PC-3 (cell line): ENCODE measurements at regions not wholly inside any gene's neighbourhood (a gene's known extent, or its start where the extent isn't known, plus 50 kb on each side); places are given as distances from the start of the nearest gene placed in this dataset.

ENCODE experiments used
- EZH2 ChIP-seq: fragments of 300-600 bp; sonication (generic); IDR thresholded peaks from one replicate; pipeline ENCODE4 v1.6.1; 2017; ENCODE audit warnings: antibody characterized with exemption, mild to moderate bottlenecking, low read length; ENCODE audit not compliant: unreplicated experiment
- EZH2phosphoT487 ChIP-seq: fragments of 300-600 bp; sonication (generic); IDR thresholded peaks from 2 replicates; pipeline ENCODE4 v1.6.1; 2018; ENCODE audit warnings: mild to moderate bottlenecking, antibody characterized with exemption, low read length, borderline replicate concordance
- TF ChIP-seq, protein P1 (sequence below): fragments of 300-600 bp; sonication (generic); conservative IDR thresholded peaks from 2 replicates; pipeline ENCODE4 v1.5.1; 2017; ENCODE audit warnings: antibody characterized with exemption, low read depth, mild to moderate bottlenecking, low read length

DNA sequence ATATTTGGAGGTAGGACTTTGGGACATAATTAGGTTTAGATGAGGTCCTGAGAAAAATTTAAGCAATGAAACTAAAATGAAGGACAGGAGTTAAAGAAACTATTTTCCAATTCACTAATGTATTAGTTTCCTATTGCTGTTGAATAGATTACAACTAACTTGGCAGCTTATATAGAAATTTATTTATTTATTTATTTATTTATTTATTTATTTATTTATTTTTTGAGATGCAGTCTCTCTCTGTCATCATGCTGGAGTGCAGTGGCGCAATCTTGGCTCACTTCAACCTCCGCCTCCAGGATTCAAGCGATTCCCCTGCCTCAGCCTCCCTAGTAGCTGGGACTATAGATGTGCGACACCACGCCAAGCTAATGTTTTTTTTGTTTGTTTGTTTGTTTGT is 182.4 kb upstream of the ADCY2 start:
- no peak for TF ChIP-seq EZH2
- TF ChIP-seq, protein P1, sequence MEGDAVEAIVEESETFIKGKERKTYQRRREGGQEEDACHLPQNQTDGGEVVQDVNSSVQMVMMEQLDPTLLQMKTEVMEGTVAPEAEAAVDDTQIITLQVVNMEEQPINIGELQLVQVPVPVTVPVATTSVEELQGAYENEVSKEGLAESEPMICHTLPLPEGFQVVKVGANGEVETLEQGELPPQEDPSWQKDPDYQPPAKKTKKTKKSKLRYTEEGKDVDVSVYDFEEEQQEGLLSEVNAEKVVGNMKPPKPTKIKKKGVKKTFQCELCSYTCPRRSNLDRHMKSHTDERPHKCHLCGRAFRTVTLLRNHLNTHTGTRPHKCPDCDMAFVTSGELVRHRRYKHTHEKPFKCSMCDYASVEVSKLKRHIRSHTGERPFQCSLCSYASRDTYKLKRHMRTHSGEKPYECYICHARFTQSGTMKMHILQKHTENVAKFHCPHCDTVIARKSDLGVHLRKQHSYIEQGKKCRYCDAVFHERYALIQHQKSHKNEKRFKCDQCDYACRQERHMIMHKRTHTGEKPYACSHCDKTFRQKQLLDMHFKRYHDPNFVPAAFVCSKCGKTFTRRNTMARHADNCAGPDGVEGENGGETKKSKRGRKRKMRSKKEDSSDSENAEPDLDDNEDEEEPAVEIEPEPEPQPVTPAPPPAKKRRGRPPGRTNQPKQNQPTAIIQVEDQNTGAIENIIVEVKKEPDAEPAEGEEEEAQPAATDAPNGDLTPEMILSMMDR: no peak
- no peak for TF ChIP-seq EZH2phosphoT487
